GM04504 (cell line): ENCODE measurements at regions not wholly inside any gene's neighbourhood (a gene's known extent, or its start where the extent isn't known, plus 50 kb on each side); places are given as distances from the start of the nearest gene placed in this dataset.

ENCODE experiments used
- DNase-seq: peaks from one replicate; pipeline ENCODE4 v3.0.0-alpha.2; 2012; ENCODE audit warnings: low read depth

DNA sequence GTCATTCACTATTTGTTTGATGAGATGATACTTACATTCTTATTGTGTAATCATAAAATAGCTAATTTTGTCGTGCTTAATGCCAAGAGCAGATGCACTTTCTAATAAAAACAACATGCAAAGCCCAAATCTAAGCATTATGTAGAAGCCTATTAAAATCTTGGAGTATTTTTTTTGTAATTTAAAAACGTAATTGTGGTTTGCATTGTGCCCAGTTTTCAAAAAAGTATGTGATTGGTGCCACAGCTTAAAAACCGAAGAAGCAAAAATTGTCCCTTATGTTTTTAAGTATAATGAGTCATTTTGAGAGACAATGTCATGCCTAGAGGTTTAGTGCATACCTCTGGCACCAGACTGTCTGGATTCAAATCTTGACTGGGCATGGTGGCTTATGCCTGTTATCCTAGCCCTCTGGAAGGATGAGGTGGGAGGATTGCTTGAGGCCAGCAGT lies 464.8 kb upstream of the RGS6 start:
- no peak for DNase-seq

DNA sequence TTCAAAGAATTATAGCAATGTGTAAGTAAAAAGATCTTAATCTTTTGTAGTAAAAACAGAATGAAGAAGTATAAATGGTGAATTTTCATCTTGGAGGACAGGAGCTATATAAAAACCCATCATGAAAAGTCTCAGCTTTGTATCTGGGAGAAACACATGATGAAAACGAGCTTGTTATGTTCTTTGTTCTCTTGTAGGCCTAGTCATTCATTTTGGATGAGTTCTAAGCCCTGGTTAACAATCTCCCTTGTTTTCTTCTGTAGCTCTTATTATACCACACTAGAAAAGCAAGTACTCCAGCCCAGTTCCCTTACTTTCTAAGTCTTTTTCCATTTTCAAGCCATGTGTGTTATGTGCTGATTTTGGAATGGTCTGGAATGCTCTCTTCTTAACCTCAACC lies 463.5 kb upstream of the RGS6 start:
- DNase-seq, result no peak

DNA sequence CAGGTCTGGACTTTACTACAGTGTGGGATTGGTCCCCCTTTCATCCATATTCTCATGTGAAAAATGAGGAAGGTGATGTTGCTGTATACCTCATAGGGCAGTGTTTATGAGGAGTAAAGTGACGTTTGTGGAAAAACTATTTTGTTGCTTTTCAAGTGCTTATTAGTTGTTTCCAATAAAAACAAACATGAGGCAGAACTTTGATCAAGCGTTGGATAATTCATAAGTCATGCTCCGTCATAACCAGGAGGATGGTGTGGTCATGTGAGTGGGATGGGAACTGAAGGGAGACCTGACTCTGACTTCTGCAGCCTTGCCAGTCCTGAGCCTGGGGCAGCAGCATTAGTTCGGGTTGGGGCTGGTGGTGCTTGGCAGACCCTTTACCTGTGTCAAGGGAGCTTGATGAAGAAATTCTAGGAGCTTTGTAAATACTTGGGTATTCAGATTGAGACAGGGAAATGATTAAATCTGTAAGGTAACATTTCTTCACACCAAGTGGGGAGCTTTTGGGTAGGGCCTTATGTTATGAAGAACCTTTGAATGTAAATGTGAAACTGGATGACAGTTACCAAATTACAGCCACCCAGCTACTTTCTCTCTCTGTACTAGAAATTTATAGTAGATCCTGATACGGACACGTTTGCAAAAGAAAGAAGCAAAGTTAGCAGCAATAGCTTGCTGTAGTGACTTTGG lies 462.4 kb upstream of the RGS6 start:
- no peak for DNase-seq

- no peak for DNase-seq
These were observed 460.4 kb upstream of the RGS6 start for GRCh38 chr14:71471634-71472355.

- DNase-seq, result peak; percentile 15
These were observed 459.6 kb upstream of the RGS6 start for GRCh38 chr14:71472356-71473340.

- no peak for DNase-seq
These were observed 458.4 kb upstream of the RGS6 start for GRCh38 chr14:71473843-71474242.

GRCh38 chr14:71474301-71475265 lies 457.6 kb upstream of the RGS6 start:
- DNase-seq, result no peak

- no peak for DNase-seq
These were observed 456.3 kb upstream of the RGS6 start for GRCh38 chr14:71475916-71476315.

- DNase-seq, result no peak
These were observed 453.7 kb upstream of the RGS6 start for GRCh38 chr14:71478542-71478941.

DNA sequence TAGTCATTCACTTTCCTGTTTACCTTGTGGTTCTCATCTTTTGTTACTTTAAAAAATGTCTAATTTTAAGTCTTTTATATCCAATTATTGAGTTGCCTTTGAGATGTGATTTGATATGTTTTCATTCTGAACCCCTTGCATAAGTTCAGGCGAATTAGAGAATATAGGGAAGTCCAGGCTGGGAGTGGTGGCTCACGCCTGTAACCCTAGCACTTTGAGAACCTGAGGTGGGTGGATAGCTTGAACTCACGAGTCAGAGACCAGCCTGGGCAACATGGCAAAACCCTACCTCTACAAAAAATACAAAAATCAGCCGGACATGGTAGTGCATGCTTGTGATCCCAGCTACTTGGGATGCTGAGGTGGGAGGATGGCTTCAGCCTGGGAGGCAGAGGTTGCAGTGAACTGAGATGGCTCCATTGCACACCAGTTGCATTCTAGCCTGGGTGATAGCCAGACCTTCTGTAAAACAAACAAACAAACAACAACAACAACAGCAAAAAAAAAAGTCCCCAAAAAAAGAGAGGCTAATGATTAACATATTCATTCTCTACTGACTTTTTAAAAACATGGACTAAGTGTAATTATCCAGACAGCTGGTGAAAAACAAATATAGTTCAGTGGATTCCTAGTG lies 451.1 kb upstream of the RGS6 start:
- DNase-seq, result no peak

DNA sequence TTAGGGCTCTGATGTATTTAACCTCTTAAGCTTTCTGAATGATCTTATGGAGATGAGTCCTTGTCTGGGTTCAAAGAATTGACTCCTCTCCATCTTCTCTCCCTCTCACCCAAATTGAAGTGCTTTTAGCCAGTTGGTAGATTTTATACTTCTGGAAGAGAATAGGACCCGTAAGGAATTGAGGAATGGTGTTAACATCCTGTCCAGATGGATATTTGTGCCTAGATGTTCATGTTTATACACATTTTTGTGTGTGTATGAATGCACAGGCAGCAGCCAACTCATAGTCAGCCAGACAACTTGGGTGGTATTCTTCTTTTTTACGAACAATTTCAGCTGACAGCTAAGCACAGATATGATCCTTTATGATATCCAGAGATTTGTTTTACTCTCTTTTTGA lies 449.6 kb upstream of the RGS6 start:
- DNase-seq, result no peak

DNA sequence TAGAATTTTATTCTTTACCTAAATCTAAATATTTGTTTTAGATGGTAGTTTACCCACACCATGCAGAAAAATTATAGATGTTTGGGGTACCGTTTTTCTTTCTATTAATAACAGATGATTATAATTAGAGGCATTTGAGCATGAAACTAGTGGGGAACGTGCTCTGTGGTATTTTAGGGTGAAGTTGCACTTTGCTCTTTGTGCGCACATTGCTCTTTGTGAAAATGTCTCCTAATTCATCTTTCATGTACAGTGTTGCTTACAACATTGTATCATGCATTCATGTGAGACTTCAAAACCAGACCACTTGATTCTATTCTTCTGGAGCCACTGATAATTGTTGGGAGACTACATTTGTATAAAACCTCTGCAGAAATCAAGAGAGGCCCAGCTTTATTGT lies 449.1 kb upstream of the RGS6 start:
- DNase-seq, result no peak

DNA sequence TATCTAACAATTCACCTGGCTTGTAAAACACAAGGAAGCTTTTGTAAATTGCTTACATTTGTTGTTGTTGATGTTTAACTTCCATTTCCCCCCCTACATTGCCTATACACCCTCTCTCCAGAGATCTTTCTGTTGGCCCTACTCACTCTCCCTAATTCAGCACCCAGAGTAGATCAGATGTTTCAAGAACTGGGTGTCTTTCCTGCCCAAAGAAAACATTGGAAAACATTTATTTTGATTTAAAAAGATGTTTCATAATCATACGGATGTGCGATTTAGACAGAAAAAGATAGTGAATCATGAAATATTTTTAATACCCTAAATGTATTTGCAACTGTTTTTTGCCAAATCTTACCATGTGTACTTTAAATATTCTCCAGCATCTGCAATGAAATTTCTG lies 446.4 kb upstream of the RGS6 start:
- DNase-seq, result no peak

DNA sequence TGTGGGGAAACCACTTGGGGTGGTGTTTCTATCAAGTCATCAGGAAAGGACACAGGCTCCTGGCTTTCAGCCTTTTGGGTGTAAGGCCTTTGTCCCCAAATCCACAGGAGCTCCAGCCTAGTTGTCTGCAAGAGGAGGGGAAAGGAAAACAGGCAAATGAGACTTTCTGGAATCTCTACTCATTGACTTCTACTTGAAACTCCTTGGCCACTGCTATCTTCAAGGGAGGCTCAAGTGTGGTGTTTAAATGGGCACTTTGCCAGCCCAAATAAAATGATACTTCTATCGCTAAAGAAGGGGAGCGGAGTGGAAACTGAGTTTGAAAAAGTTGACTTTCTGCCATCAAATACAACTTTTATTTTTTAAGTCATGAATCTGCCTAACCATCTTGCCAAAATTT lies 445.9 kb upstream of the RGS6 start:
- no peak for DNase-seq

DNA sequence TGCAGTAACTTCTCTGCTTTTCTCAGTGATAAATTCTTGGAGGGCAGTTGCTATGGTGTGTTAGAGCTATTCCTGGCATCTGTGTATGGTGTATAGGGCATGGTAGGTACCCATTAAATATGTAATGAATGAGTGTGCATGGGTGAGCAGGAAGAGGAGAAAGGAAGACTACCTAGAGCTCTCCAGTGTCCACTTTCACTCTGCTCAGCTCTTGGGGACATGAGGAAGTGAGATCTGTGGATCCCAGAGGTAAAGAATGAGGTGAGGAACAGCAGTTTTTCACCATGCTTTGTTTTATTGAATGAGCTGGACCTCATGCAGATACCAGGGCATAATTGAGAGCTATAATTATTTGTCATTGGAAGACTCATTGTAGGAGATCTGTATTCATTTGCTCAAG lies 444.8 kb upstream of the RGS6 start:
- no peak for DNase-seq

GRCh38 chr14:71487941-71488340 lies 444.3 kb upstream of the RGS6 start:
- DNase-seq, result no peak

DNA sequence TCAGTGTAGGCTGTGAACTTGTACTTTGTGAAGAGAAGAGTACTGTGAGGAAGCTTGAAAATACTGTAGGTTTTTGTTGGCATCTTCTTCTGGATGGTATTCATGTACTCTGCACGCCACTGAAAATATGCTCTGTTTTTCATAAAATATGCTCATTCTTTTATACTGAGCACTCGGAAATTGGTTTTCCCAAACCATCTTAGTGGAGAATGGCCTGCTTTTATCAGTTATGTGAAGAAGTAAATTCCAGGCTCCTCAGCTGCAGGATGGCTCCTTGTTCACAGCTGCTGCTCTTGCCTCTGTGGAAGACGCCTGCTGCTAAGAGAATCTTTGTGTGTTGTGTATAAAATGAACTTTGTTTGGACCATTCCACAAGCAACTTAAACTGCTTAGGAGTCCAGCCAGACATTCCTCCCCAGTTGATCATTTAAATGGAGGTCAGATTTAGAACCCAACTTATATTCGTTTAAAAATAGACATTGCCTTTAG lies 443.5 kb upstream of the RGS6 start:
- no peak for DNase-seq

DNA sequence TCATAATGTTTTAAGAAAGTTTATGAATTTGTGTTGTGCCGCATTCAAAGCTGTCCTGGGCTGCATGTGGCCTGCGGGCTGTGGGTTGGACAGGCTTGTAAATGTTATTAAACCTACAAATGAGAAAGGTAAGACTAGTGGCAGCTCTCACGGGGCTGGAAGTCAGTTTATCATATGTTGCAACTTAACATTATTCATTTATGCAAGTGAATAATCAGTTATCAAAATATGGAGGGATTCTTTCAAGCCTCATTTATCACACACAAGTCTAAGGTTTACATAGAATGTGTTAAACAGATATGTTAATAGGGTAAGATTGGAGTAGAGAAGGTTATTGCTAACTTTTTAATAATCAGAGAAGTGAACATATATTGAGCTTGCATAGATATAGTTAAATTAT lies 442.5 kb upstream of the RGS6 start:
- DNase-seq, result no peak

GRCh38 chr14:71491931-71492330 lies 440.3 kb upstream of the RGS6 start:
- DNase-seq, result no peak

- no peak for DNase-seq
These were observed 439.9 kb upstream of the RGS6 start for GRCh38 chr14:71492346-71492745.

GRCh38 chr14:71497645-71498086 lies 434.6 kb upstream of the RGS6 start:
- peak; percentile 35 for DNase-seq
